Type B pancreatic cell (in vitro differentiated cells): ENCODE measurements at regions not wholly inside any gene's neighbourhood (a gene's known extent, or its start where the extent isn't known, plus 50 kb on each side); places are given as distances from the start of the nearest gene placed in this dataset.

Source experiments
- DNase-seq: peaks from one replicate; pipeline ENCODE4 v3.0.0; 2021; ENCODE audit warnings: mixed read lengths; ENCODE audit not compliant: unreplicated experiment; ENCODE audit errors: extremely low spot score
- H3K27ac Mint-ChIP-seq: 2 replicates; pipeline ENCODE4 v1.8.0; 2021; ENCODE audit warnings: mild to moderate bottlenecking, mixed read lengths
- H3K27me3 Mint-ChIP-seq: 2 replicates; pipeline ENCODE4 v1.8.0; 2021; ENCODE audit warnings: mixed read lengths
- H3K36me3 Mint-ChIP-seq: 2 replicates; pipeline ENCODE4 v1.8.0; 2021; ENCODE audit warnings: mixed read lengths
- H3K4me1 Mint-ChIP-seq: one replicate; pipeline ENCODE4 v1.8.0; 2021; ENCODE audit warnings: mixed read lengths; ENCODE audit not compliant: unreplicated experiment
- H3K4me3 Mint-ChIP-seq: 2 replicates; pipeline ENCODE4 v1.8.0; 2021; ENCODE audit warnings: mild to moderate bottlenecking, mixed read lengths
- H3K9me3 Mint-ChIP-seq: 2 replicates; pipeline ENCODE4 v1.8.0; 2021; ENCODE audit warnings: mixed read lengths
- CTCF ChIP-seq: fragments of 200-600 bp; sonication (generic); conservative IDR thresholded peaks from 2 replicates; pipeline ENCODE4 v1.5.0; 2021; ENCODE audit warnings: antibody characterized with exemption, mild to moderate bottlenecking

GRCh38 chr10:118513174-118513573, 82.3 kb downstream of the PRLHR start:
- DNase-seq: no peak
- no peaks in the 10 kb centered on the region for H3K36me3 Mint-ChIP-seq
- peaks cover 8% of the 10 kb centered on the region for H3K27me3 Mint-ChIP-seq
- no peak overlapping the region for H3K27ac Mint-ChIP-seq
- H3K4me1 Mint-ChIP-seq: no peaks in the 10 kb centered on the region
- no peak overlapping the region for H3K4me3 Mint-ChIP-seq
- peaks cover 11% of the 10 kb centered on the region for H3K9me3 Mint-ChIP-seq
- TF ChIP-seq CTCF: no peak

- TF ChIP-seq CTCF: no peak
- H3K4me1 Mint-ChIP-seq: no peaks in the 10 kb centered on the region
- no peak overlapping the region for H3K4me3 Mint-ChIP-seq
- no peak for DNase-seq
- peaks cover 7% of the 10 kb centered on the region for H3K27me3 Mint-ChIP-seq
- no peaks in the 10 kb centered on the region for H3K36me3 Mint-ChIP-seq
- H3K27ac Mint-ChIP-seq: no peak overlapping the region
- H3K9me3 Mint-ChIP-seq: peaks cover 7% of the 10 kb centered on the region
Measured at GRCh38 chr10:118511711-118512110, 83.7 kb downstream of the PRLHR start.

DNA sequence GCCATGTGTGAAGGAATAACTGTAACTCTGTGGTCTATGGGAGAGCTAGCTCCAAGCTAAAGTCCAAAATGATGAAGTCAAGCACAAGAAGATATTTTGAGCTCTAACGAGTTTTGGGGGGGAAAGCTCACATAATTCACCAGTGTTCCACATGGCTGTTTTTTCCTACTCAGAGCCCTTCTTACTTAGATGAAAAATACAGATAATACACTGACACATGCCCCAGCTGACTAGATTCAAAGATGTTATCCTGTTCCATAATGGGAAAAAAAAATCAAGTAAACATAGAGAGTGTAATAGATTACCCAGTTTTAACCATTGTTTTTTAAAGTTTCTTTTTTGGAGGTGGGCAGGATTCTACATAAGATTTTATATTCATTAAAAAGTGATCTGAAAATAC, 86.6 kb downstream of the PRLHR start:
- Mint-ChIP-seq H3K27me3 (no peaks in the 10 kb centered on the region), H3K9me3 (no peaks in the 10 kb centered on the region), H3K4me3 (no peak overlapping the region), H3K36me3 (no peaks in the 10 kb centered on the region), H3K27ac (no peak overlapping the region), H3K4me1 (no peaks in the 10 kb centered on the region)
- DNase-seq: no peak
- no peak for TF ChIP-seq CTCF

DNA sequence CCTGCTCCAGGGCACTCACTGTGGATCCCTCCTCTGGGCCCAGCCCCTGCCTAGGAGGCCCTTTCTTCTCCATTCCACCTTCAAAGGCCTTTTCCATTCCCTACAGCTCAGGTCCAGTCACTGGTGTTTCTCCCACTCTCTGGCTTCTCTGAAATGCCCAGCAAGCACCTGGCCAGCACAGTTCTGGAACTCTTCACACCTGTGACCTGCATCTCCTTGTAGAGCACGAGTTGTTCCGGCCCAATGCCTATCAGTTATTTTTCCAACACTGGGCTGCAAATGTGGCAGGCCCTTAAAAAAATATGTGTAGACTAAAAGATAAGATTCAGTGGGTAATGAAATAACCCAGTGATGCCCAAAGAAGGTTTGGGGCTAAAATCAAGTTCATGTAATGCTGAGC, 87.1 kb downstream of the PRLHR start:
- no peak for TF ChIP-seq CTCF
- no peak overlapping the region for H3K4me3 Mint-ChIP-seq
- no peaks in the 10 kb centered on the region for H3K36me3 Mint-ChIP-seq
- H3K27me3 Mint-ChIP-seq: no peaks in the 10 kb centered on the region
- no peak for DNase-seq
- H3K4me1 Mint-ChIP-seq: no peaks in the 10 kb centered on the region
- H3K9me3 Mint-ChIP-seq: no peaks in the 10 kb centered on the region
- H3K27ac Mint-ChIP-seq: no peak overlapping the region

DNA sequence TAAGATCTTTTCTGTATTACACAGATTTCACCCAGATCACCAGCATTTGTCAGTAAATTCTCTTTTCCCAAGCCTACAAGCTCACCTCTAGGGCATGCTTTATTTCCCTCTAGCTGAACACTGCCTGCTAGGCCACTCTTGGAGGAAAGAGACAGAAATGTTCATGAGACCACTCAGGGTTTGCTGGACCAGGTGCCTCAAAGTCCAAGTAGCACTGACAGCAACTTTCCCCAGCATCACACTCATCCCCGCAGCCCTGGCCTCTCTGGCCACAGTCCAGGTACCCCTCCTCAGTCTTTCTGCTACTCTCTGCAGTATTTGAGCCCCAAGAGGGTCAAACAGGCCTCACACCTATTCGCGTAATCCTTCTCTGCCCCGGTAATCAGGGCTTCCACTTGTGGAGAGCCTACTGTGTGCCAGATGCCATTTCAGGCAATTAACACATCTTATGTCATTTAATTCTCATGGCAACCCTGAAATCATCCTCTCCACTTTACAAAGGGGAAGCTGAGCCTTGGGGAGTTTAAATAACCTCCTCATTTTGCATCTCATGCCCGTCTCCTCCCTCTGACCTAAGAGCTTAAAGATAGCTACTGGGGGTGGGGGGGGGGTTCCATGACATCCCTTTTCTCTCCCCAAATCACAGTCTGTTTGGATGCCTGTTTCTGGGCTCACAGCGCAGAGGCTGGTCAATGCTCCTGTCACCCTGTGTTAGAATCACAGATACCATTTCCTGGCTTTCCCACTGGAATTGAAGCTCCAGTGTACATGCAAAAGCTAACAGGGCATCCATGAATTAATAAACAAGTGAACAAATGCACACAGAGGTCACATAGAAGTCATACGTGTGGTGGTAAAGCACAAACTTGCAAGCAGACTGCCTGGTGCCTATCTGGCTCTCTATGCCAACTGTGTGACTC, 88.5 kb downstream of the PRLHR start:
- no peaks in the 10 kb centered on the region for H3K9me3 Mint-ChIP-seq
- no peak overlapping the region for H3K27ac Mint-ChIP-seq
- no peak for DNase-seq
- no peak overlapping the region for H3K4me3 Mint-ChIP-seq
- no peaks in the 10 kb centered on the region for H3K36me3 Mint-ChIP-seq
- H3K27me3 Mint-ChIP-seq: no peaks in the 10 kb centered on the region
- H3K4me1 Mint-ChIP-seq: no peaks in the 10 kb centered on the region
- TF ChIP-seq CTCF: no peak
